ENCODE measurements at regions not wholly inside any gene's neighbourhood (a gene's known extent, or its start where the extent isn't known, plus 50 kb on each side); places are given as distances from the start of the nearest gene placed in this dataset.

DNA sequence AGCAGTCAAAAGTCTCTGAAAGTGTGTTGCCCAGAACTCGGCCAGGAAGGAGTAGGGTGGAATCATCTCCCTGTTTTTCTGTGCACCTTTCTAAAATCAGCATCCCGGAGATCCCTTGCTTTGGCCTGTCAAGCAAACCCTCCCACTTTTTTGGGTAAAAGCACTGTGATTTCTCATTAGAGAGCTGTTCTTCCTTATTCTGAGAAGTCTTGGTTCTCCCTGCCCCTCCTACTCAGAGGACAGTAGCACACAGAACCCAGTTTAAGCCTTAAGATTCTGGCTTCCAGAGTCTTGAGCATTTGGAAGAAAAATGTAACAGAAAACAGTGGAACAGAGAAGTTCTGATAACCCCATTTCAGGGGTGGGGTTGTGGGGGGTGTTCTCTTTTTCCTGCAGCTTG is 52.6 kb upstream of the KATNAL1 start:
- DNase-seq (ENCODE audit: low read depth in 2 of 2): no peak

DNA sequence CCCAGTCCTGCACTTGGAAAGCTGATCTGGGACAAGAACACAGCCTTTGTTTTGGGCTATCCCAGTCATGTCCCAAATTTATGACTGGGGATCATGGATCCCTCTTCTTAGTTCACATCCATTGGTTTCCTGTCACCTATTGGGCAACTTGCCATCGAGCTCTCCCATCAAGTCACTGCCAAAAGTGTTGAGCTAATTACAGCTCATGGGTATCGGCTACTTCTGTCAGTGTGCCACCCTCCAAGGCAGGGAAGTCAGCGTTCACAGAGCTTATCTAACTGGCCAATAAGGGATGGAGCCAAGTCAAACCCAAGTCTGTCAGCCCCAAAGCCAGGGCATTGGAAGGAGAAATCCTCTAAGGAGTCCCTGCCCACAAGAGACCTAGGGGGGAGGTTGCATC is 53.2 kb upstream of the KATNAL1 start:
- DNase-seq (ENCODE audit: low read depth in 2 of 2): no peak

DNA sequence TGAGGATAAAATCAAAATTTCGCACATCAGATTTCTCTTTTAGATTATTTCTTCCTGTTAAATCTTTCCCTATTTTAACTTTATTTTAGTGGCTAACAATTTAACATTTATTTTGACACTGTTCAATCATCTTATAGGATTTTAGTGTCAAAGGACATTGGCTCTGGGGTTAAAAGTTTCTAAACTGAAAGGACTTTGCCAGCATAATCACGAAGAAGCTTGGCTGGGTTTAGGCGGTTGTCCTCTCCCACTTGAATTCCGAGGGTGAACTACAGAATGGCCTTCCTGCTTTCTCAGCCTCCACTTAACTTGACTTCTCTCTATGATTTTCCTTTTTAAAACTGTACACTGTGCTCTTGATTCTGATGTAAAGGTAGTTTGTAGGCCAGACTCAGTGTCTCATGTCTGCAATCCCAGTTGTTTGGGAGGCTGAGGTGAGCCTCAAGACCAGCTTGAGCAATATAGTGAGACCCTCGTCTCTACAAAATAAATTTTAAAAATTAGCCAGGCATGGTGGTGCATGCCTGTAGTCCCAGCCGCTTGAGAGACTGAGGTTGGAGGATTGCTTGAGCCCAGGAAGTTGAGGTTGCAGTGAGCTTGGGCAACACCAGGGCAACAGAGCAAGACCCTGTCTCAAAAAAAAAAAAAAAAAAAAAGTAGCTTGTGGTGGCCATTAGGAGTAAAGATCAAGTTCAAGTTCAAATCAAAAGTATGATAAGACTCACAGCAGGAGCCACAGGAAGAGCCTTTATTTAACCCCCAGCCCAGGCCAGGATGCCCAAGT is 54.8 kb upstream of the KATNAL1 start:
- no peak for DNase-seq (ENCODE audit: low read depth in 2 of 2)

DNA sequence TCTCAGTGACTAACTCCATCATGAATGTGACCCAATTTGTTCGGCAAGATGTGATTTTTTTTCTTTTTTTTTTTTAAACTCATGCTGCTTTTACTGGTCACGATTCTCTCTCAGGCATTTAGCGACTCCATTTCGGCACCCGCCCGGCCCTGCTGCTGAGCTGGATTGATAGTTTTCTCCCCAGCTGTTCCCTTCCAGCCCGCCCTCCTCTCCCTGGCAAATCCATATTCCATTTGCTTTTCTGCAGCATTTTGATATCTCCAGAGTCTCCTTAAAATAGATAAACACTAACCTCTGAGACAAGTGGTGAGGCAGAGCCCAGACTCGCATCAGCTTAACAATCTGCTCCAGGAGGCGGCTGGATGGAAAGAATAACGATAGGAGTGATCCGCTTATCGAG is 55.5 kb upstream of the KATNAL1 start:
- no peak for DNase-seq (ENCODE audit: low read depth in 2 of 2)

DNA sequence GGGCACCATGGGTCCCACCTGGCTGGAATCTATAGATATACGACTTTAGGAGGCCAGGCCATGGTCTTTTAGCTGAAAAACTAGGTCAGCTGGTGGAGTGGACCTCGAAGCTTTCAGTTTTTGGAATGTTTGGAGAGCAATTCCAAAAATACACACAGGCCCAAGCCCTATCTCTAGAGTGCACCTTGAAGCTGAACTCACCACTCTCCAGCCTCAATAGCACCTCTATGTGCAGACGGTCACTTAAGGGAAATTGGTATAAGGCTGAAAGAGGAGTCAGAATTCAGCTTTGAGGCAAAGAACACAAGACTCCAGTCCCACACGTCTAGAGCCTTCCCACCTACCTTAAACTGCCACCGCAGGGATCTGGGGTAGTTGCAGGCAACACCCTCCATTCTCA is 56.4 kb upstream of the KATNAL1 start:
- DNase-seq (ENCODE audit: low read depth in 2 of 2): no peak

DNA sequence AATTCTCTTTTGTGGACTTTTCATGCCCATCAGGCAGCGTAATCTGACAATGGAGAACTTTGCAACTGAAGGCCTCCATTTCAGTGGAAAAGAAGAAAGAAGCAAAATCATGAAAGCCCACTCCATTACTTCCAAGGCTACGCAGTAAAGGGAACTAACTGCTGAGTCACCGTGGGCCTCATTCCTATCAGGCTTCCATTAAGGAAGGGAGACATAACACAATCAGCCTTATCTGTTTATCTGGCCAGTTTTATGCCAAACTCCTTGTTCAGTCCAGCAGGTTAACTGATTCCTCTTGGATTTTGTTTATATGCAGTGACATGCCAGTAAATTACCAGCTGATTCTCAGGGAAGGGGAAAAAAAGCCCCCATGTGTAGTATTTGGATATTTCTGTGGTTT is 56.8 kb upstream of the KATNAL1 start:
- DNase-seq (ENCODE audit: low read depth in 2 of 2): no peak

DNA sequence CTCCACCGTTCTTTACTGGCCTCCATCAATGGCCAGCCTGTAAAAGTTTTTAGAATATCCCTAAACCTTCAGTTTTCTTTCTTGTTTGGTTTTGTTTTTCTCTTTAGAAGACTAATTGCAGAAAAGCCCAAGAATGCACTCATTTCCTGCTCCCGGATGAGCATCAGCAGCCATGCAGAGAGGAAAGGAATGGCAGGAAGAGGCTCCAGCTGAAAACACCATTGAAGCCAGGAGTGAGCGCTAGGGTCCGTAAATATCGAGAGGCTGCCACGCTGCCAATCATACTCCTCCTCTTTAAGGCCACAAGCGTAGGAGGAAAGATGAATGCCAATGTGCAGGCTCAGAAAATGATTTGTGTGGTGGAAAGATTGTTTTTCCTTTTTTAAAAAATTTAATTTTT is 57.4 kb upstream of the UBE2L5 start:
- no peak for DNase-seq (ENCODE audit: low read depth in 2 of 2)

DNA sequence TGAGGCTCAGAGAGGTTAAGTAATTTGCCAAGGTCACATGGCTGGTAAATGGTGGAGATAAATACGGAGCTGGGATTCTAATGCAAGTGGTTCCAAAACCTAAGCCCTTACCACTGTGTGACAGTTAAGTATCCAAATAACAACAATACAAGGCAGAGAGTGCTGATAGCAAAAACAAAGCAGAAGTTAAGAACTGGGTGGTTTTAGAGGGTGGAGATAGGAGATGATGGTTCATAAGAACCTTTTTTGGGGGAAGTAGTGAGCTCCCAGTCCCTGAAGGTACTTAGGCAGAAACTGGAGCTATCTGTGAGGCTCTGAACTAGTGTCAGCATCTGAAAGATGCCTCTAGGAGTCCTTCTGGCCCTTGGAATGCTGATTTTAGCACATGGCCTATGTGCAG is 56.2 kb upstream of the UBE2L5 start:
- no peak for DNase-seq (ENCODE audit: low read depth in 2 of 2)

DNA sequence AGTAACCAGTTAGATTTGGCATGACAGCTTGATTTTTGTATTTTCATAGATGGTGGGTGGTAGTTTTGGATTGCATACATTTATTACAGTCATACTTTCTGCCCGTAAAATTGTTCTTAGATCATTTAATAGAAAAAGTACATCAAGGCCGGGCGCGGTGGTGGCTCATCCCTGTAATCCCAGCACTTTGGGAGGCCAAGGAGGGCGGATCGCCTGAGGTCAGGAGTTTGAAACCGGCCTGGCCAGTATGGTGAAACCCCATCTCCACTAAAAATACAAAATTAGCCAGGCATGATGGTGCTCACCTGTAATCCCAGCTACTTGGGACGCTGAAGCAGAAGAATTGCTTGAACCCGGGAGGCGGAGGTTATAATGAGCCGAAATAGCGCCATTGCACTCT is 55.0 kb upstream of the UBE2L5 start:
- DNase-seq (ENCODE audit: low read depth in 2 of 2): no peak

DNA sequence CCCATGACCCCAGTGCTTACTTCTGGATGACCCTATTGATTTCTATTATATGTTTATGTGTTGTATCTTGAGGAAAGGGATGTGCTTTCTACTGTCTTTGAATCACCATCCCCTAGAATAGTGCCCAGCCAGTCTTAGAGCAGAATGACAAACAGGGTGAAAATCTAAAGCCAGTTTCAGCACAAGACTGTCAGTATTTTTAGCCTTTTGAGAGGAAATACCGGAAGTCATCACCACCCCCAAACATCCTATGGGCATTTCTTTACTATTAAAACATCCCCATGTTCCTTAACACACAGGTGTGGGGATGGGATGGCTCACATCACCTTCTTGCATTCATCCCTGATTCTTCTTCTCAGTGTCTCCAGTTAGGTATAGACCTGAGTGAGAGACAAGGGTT is 52.1 kb upstream of the UBE2L5 start:
- no peak for DNase-seq (ENCODE audit: low read depth in 2 of 2)

DNA sequence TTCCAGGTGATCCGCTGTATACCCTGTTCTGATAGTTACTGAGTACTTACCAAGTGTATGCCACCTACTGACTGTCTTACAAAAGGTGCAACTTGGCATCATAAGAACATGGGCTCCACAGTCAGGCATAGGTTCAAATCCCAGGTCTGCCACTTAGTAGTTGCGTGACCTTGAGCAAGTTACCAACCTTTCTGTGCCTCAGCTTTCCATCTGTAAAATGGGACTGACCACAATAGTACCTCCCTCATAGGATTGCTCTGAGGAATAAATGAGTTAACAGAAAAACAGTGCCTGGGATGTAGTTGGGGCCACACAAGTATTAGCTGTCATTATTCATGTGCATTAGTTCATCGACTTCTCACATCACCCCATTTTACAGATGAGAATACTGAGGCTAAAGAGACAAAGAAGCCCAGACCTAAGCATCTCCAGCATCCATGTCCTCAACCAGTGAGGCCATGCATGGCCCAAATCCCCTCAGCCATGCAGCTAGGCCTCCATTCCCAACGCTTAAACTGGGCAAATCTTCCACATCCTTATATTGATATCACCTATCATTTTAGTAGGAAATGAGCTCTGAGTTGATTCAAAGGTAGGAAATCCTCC is 51.3 kb upstream of the UBE2L5 start:
- DNase-seq (ENCODE audit: low read depth in 2 of 2): no peak

DNA sequence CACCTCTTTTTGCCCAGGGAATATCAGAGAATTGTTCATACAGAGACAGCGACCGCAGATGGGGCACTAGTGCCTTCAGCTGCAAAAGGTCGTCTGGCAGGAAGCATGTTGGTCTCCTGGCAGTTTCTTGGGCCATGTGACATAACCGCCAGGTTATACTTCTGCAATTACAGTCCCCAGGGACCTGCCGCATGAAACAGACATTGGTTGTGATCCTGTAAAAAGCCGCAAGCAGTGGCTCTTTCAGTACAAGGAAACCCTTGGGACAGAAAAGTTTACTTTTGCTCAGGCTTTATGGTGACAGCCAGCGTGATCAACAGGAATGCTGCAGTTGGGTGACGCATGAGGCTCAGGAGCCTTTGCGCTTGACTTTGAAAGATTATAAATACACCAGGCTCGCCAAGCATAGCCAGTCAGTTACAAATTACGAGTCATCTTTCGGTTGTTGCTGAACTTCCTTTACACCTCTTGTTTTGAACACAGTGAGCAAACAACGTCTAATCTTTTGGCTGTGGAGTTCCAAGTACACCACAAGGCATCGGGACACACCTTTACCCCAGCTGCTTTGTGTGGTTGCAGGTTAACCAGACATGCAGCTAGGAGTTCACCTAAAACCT is 50.5 kb upstream of the UBE2L5 start:
- peak; percentile 26 to 40 for DNase-seq (ENCODE audit: low read depth in 2 of 2)
